LNCaP clone FGC (cell line): ENCODE measurements at regions not wholly inside any gene's neighbourhood (a gene's known extent, or its start where the extent isn't known, plus 50 kb on each side); places are given as distances from the start of the nearest gene placed in this dataset.
"Not testable (repeated sequence)": the region's sequence is repeated elsewhere in the genome, so short reads cannot be mapped to it uniquely, and the experiment has no call there.

Experiments
- DNase-seq: peaks from one replicate; pipeline ENCODE4 v3.0.0-alpha.2; 2011; ENCODE audit warnings: low read depth
- H3K4me3 ChIP-seq: 2 replicates; pipeline ENCODE4 v1.5.1; 2011; ENCODE audit warnings: mild to moderate bottlenecking, low read depth, low read length, control low read depth
- CTCF ChIP-seq: IDR thresholded peaks from 2 replicates; pipeline ENCODE4 v1.5.1; 2012; ENCODE audit warnings: mild to moderate bottlenecking; ENCODE audit not compliant: control insufficient read depth, insufficient read depth; ENCODE audit errors: extremely low read depth

GRCh38 chr4:23033796-23034195 is 341.1 kb downstream of the GBA3 start:
- no peak for TF ChIP-seq CTCF
- DNase-seq: no peak
- H3K4me3 ChIP-seq: no peak overlapping the region

GRCh38 chr4:23028875-23029274 is 336.1 kb downstream of the GBA3 start:
- DNase-seq: no peak
- no peak overlapping the region for H3K4me3 ChIP-seq

GRCh38 chr4:23023666-23024065 is 330.9 kb downstream of the GBA3 start:
- H3K4me3 ChIP-seq: no peak overlapping the region
- DNase-seq: no peak
- no peak for TF ChIP-seq CTCF

More at GRCh38 chr4:23028875-23029274, 336.1 kb downstream of the GBA3 start:
- no peak for TF ChIP-seq CTCF

DNA sequence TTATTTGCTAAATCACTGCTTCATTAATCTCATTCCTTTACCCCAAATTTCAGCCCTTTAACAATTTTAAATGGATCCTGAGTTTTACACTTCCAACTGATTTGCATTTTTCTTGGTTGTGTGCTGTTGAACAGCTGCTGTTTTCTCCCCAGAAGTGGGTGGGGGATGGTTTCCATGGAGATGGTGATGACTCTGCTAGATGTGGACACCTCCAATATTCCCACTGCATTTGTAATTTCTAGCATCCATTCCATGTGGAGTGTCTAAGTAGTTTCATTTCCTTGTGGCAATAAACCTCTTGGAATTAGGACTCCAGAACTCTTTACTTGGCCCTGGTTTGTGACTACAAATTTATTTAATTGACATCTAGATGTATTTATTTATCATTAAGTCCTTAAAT is 330.4 kb downstream of the GBA3 start:
- DNase-seq: no peak
- H3K4me3 ChIP-seq: no peak overlapping the region
- TF ChIP-seq CTCF: no peak

GRCh38 chr4:23022032-23022431 is 329.3 kb downstream of the GBA3 start:
- no peak overlapping the region for H3K4me3 ChIP-seq
- TF ChIP-seq CTCF: no peak
- DNase-seq: no peak

GRCh38 chr4:23021040-23021439 is 328.3 kb downstream of the GBA3 start:
- no peak overlapping the region for H3K4me3 ChIP-seq
- no peak for DNase-seq
- no peak for TF ChIP-seq CTCF

DNA sequence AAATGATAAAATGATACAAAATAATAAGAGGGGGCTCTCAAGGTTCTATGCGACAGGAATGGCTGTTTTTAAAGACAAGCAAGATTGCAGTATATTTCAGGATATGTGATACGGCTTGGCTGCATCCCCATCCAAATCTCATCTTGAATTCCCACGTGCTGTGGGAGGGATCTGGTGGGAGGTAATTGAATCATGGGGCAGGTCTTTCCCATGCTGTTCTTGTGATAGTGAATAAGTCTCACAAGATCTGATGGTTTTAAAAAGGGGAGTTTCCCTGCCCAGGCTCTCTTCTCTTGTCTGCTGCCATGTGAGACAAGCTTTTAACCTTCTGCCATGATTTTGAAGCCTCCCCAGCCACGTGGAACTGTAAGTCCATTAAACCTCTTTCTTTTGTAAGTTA is 327.7 kb downstream of the GBA3 start:
- DNase-seq: not testable (repeated sequence)

More for the DNA sequence above, 327.7 kb downstream of the GBA3 start:
- not testable (repeated sequence) for H3K4me3 ChIP-seq
